Lower lobe of right lung (tissue), 2 donors: ENCODE measurements at regions not wholly inside any gene's neighbourhood (a gene's known extent, or its start where the extent isn't known, plus 50 kb on each side); places are given as distances from the start of the nearest gene placed in this dataset.

Source experiments
- ATAC-seq, 2 donors: fragments of 200-7000 bp; cut with Tn5 transposase; one replicate each; pipeline ENCODE4 v1.9.1; 2020 to 2022; ENCODE audit warnings: mild to moderate bottlenecking in 2 of 2, moderate library complexity in 2 of 2
- DNase-seq: peaks from one replicate; pipeline ENCODE4 v3.0.0-alpha.2; 2020
- H3K27ac ChIP-seq: fragments of 200-600 bp; one replicate; pipeline ENCODE4 v1.8.0; 2022
- H3K27me3 ChIP-seq: fragments of 200-600 bp; one replicate; pipeline ENCODE4 v1.8.0; 2022; ENCODE audit warnings: low read depth
- H3K36me3 ChIP-seq: fragments of 200-600 bp; one replicate; pipeline ENCODE4 v1.8.0; 2022; ENCODE audit warnings: mild to moderate bottlenecking
- H3K4me1 ChIP-seq: fragments of 200-600 bp; one replicate; pipeline ENCODE4 v1.8.0; 2022
- H3K4me3 ChIP-seq: fragments of 200-600 bp; one replicate; pipeline ENCODE4 v1.8.0; 2022; ENCODE audit warnings: mild to moderate bottlenecking
- H3K9me3 ChIP-seq: fragments of 200-600 bp; one replicate; pipeline ENCODE4 v1.8.0; 2022
- CTCF ChIP-seq: fragments of 200-600 bp; IDR thresholded peaks from one replicate; pipeline ENCODE4 v1.8.0; 2022; ENCODE audit warnings: antibody characterized with exemption, mild to moderate bottlenecking
- intact Hi-C: fragments of 100-400 bp; cut with DNase I; formaldehyde crosslinking; loops from one replicate; pipeline ENCODE4 v1.11.0; 2022
- donor health status: DM: no; HTN: yes; CAD: no; lungs with severe emphysema.

DNA sequence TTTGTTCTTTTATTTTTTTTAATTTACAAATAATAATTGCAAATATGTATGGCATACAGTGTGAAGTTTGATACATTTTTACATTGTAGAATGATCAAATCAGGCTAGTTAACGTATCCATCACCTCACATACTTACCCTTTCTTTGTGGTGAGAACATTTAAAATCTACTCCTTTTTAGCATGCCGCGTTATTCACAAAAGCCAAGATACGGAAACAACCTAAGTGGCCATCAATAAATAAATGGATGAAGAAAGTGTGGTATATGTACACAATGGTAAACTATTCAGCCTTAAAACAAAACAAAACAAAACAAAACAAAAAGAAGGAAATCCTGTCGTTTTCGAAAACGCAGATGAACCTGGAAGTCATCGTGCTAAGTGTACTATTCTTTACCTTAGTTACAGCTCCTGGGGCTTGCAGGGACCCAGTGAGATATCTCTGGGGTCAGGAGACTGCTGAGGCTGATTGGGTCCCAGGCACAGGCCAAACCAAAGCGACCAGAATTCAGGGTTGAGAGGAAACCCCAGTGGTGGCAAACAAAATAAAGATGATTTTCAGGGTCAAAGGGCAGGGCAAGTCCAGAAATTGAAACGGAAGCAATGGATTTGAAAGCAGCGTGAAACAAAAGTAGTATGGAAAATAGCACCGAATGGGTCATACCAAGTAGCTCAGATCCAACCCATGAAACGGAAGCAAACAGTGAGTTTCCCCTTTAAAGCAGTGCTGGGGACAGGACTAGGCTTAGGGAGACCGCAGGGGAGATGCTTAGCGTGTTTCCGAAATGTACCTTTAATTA is 188.2 kb downstream of the PLPP3 start:
- TF ChIP-seq CTCF, result no peak
- H3K4me3 ChIP-seq, result no peak overlapping the region
- ATAC-seq (no peak), DNase-seq (no peak)
- H3K36me3 ChIP-seq, result no peaks in the 10 kb centered on the region
- intact Hi-C loops, result no loop called here
- H3K4me1 ChIP-seq, result no peaks in the 10 kb centered on the region
- no peaks in the 10 kb centered on the region for H3K9me3 ChIP-seq
- H3K27ac ChIP-seq, result no peak overlapping the region
- no peaks in the 10 kb centered on the region for H3K27me3 ChIP-seq

DNA sequence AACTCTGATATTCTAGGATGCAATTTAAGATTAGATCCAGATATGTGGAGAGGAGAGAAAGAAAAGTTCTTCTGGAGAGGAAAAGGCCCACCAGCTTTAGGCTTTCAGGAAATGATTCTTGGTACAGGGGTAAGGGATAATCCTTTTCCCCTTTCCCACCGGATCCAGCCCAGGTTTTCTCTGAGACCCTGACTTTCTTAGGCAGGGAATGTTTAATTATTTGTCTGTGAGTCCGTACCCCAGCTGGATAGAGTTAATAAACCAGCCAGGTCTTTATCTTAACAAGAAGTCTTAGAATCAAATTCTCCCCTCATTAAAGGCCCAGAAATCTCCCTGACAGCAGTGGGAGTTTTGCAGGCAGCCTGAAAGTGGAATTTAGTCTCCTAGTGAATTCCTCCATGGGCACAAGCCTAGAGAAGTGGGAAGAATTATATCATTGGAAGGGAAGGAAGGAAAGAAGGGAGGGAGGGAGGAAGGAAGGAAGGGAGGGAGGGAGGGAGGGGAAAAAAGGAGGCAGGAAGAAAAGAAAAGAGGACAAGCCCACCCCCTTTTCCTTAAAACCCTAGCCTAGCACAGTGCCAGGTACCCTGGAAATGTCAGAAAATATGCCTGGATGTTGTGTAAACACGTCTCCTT is 189.0 kb downstream of the PLPP3 start:
- H3K36me3 ChIP-seq, result no peaks in the 10 kb centered on the region
- H3K4me3 ChIP-seq, result no peak overlapping the region
- no peak for TF ChIP-seq CTCF
- no peak overlapping the region for H3K27ac ChIP-seq
- no peaks in the 10 kb centered on the region for H3K4me1 ChIP-seq
- DNase-seq, result no peak
- intact Hi-C loops, result no loop called here
- ATAC-seq, result peak in 1 of 2 donors; percentile 16
- no peaks in the 10 kb centered on the region for H3K27me3 ChIP-seq
- H3K9me3 ChIP-seq, result no peaks in the 10 kb centered on the region

DNA sequence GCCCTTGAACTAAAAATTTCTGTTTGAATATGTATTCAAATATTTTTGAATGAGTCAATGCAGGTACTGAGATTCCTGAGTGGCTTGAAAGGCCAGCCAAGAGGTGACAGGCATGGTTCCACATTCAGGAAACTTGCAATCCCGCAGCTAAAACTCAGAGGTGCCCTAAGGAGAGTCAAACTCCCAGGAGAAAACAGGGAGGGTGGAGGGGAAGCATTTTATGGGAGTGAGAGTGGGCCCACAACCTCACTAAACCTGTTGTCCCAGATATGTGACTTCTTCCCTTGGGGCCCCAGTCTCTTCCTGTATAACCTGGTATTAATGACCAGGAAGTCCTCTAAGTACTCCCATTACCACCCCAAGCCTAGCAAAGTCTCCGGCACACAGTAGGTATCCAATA is 189.6 kb downstream of the PLPP3 start:
- no peak for DNase-seq
- Histone ChIP-seq H3K4me1 (no peaks in the 10 kb centered on the region), H3K9me3 (no peaks in the 10 kb centered on the region), H3K4me3 (no peak overlapping the region), H3K36me3 (no peaks in the 10 kb centered on the region), H3K27me3 (no peaks in the 10 kb centered on the region), H3K27ac (no peak overlapping the region)
- intact Hi-C loops, result no loop called here
- TF ChIP-seq CTCF, result no peak
- peak; percentile 69 to 94 for ATAC-seq

GRCh38 chr1:56387071-56387740 is 192.2 kb downstream of the PLPP3 start:
- intact Hi-C loops, result no loop called here
- ATAC-seq (no peak), DNase-seq (no peak)
- Histone ChIP-seq H3K27me3 (no peaks in the 10 kb centered on the region), H3K4me3 (no peak overlapping the region), H3K27ac (no peak overlapping the region), H3K4me1 (no peaks in the 10 kb centered on the region), H3K36me3 (no peaks in the 10 kb centered on the region), H3K9me3 (no peaks in the 10 kb centered on the region)
- no peak for TF ChIP-seq CTCF

GRCh38 chr1:56385314-56385713 is 194.0 kb downstream of the PLPP3 start:
- no peak for DNase-seq
- no peaks in the 10 kb centered on the region for H3K9me3 ChIP-seq
- intact Hi-C loops, result no loop called here
- ATAC-seq, result no peak
- no peak overlapping the region for H3K4me3 ChIP-seq
- no peaks in the 10 kb centered on the region for H3K36me3 ChIP-seq
- H3K27me3 ChIP-seq, result no peaks in the 10 kb centered on the region
- no peaks in the 10 kb centered on the region for H3K4me1 ChIP-seq
- no peak for TF ChIP-seq CTCF
- no peak overlapping the region for H3K27ac ChIP-seq
